NCI-H446 (cell line): ENCODE measurements at regions not wholly inside any gene's neighbourhood (a gene's known extent, or its start where the extent isn't known, plus 50 kb on each side); places are given as distances from the start of the nearest gene placed in this dataset.
"Not testable (repeated sequence)": the region's sequence is repeated elsewhere in the genome, so short reads cannot be mapped to it uniquely, and the experiment has no call there.

ENCODE experiments used
- DNase-seq, 2 experiments: peaks; one replicate each; lab custom pipeline; 2025; lab: John Stamatoyannopoulos, UW

GRCh38 chr1:166616206-166616605 is 223.1 kb upstream of the POGK start:
- no peak for DNase-seq

- DNase-seq = no peak
These were observed 212.6 kb upstream of the POGK start for GRCh38 chr1:166626711-166627110.

DNA sequence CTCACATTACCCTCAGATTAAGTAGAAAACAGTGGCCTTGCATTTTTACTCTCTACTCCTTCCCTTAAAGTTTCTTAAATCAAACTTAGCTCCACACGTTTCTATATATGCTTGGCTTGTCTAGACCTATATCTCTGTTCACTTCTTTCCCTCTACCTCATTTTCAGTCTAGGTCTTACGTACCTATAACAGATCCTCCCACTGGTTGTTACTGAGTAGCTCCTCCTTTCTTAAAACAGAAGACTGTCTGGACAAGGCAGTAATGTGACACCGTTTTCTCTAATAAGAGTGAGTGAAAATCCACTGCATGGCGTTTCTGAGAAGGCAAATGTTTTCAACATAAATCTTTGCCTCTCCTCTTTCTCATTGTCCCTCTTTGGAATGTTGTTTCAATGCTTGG is 211.7 kb upstream of the POGK start:
- DNase-seq = no peak

DNA sequence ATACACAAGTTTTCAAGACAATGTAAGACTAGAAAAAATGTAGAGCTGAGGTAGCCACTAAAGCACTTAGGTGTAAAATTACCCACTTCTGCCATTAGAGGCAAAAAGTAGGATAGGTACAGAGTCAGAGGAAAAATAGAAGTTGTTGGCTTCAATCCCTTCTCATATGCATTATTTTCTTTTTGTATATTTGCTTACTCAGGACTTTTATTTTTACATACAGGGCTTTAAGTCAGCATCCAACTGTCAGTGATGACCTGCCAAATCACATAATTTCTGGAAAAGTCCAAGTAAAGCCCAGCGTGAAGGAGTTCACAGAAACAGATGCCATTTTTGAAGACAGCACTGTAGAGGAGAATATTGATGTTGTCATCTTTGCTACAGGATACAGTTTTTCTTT is 211.0 kb upstream of the POGK start:
- no peak for DNase-seq

- DNase-seq = no peak
These were observed 209.3 kb upstream of the POGK start for GRCh38 chr1:166629946-166630345.

DNA sequence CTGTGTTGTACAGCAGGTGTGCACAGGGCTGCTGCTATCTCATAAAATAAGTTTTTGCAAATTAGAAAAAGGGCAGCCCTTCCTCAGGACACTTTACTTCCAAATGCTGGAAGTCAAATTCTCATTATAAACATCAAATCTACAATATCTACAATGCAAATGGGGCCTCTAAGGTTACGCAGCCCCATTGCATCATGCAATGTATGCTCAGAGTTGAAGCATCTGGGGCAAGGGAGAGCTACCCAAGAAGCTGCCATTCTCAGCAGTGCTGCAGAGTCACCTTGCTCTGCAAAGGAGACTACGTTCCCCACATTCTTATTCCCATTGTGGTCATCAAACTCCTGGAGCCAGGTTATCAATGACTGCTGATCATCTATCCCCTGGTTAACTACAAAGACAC is 208.9 kb upstream of the POGK start:
- DNase-seq = no peak

GRCh38 chr1:166638137-166638536 is 201.1 kb upstream of the POGK start:
- no peak for DNase-seq

GRCh38 chr1:166657228-166657627 is 182.0 kb upstream of the POGK start:
- not testable (repeated sequence) for DNase-seq

GRCh38 chr1:166666790-166667189 is 172.5 kb upstream of the POGK start:
- DNase-seq = not testable (repeated sequence)

DNA sequence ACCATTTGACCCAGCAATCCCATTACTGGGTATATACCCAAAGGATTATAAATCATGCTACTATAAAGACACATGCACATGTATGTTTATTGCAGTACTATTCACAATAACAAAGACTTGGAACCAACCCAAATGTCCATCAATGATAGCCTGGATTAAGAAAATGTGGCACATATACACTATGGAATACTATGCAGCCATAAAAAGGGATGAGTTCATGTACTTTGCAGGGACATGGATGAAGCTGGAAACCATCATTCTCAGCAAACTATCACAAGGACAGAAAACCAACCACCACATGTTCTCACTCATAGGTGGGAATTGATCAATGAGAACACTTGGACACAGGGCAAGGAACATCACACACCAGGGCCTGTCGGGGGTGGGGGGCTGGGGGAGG is 171.7 kb upstream of the POGK start:
- not testable (repeated sequence) for DNase-seq

- no peak for DNase-seq
These were observed 167.6 kb upstream of the POGK start for GRCh38 chr1:166671627-166672026.

- no peak for DNase-seq
These were observed 165.6 kb upstream of the POGK start for GRCh38 chr1:166673722-166674121.

DNA sequence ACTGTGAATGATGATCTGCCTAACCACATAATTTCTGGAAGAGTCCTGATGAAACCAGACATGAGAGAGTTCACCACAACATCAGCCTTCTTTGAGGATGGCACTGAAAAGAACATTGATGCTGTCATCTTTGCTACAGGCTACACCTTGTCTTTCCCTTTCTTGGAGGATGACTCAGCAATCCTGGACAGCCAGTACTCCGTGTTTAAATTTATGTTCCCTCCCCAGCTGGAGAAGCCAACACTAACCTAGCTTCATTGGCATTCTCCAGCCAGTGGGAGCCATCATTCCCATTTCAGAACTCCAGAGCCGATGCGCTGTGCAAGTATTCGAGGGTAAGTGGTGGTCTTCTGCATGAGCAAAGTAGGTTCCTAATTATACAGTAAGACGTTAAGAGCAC is 164.1 kb upstream of the POGK start:
- no peak for DNase-seq

- no peak for DNase-seq
These were observed 162.3 kb upstream of the POGK start for GRCh38 chr1:166676981-166677380.

- no peak for DNase-seq
These were observed 159.9 kb upstream of the POGK start for GRCh38 chr1:166679369-166679768.

DNA sequence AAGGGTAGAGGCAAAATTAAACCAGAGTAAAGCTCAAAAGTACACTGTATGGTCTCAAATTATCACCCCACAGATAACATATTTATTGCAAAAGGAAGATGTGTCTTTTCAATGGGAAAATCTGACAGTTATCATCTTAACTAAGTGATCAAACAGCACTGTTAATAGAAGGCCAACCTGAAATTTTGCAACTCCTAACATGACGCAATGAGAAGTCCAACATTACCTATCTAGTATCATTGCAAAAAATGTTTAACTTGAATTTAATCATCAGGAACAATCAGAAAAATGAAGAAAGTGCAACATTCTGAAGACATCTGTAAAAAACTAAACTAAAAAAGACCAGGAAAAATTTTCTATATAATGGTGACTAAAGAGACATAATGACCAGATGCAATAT is 156.7 kb upstream of the POGK start:
- no peak for DNase-seq

DNA sequence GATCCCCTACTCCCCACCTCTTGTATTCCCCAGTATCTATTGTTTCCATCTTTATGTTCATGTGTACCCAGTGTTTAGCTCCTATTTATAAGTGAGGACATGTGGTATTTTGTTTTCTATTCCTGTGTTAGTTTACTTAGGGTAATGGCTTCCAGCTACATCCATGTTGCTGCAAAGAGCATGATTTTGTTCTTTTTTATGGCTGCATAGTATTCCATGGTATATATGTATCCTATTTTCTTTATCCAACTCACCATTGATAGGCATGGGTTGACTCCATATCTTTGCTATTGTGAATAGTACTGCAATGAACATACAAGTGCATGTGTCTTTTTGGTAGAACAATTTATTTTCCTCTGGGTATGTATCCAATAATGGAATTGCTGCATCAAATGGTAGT is 154.6 kb upstream of the POGK start:
- DNase-seq = not testable (repeated sequence)

DNA sequence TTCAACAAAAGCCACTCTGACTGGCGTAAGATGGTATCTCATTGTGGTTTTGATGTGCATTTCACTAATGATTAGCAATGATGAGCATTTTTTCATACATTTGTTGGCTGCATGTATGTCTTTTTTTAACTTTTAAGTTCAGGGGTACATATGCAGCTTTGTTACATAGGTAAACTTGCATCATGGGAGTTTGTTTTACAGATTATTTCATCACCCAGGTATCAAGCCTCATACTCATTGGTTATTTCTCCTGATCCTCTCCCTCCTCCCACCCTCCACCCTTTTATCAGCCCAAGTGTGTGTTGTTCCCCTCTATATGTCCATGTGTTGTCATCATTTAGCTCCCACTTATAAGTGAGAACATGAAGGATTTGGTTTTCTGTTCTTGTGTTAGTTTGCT is 154.1 kb upstream of the POGK start:
- DNase-seq = no peak

DNA sequence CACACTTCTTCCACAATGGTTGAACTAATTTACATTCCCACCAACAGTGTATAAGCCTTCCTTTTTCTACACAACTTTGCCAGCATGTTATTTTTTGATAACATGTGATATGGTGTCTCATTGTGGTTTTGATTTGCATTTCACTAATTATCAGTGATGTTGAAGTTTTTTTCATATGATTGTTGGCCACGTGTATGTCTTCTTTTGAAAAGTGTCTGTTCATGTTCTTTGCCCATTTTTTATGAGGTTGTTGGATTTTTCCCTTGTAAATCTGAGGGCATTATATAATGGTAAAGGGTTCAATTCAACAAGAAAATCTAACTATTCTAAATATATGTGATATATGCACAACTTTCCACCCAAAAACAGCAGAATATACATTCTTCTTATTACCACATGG is 153.4 kb upstream of the POGK start:
- not testable (repeated sequence) for DNase-seq

- not testable (repeated sequence) for DNase-seq
These were observed 148.7 kb upstream of the POGK start for GRCh38 chr1:166690596-166690995.

DNA sequence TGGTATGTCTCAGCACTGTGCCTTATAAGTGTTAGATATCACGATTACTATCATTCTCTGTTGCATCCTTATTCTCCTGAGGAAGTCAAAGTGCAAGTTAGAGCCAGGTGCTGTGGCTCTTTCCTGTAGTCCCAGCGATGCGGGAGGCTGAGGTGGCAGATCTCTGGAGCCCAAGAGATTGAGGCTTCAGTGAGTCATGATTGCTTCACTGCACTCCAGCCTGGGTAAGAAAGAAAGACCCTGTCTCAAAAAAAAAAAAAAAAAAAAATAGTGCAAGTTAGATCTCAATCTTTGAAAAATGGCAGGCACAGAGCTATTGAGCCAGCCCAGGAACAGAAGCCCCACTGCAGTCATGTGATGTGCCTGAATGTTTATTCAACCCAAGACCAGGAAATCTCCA is 147.8 kb upstream of the POGK start:
- DNase-seq = no peak

DNA sequence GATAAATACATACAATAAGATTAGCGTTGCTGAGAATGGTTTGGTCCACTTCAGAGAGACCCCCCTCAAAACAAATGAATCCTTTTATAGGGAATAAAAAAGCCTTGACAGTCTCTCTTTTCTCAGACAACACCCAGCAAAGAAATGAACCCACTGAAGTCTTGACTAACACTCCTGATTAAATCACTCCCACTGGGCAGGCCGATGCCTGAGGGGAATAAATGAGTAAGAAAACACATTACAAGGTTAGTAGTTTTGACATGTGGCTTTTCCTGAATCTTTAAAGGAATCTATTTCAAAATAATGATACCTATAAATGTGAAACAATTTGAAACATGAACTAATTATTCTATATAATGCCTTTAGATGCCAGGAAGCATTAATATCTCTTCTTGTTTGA is 146.9 kb upstream of the POGK start:
- DNase-seq = no peak

DNA sequence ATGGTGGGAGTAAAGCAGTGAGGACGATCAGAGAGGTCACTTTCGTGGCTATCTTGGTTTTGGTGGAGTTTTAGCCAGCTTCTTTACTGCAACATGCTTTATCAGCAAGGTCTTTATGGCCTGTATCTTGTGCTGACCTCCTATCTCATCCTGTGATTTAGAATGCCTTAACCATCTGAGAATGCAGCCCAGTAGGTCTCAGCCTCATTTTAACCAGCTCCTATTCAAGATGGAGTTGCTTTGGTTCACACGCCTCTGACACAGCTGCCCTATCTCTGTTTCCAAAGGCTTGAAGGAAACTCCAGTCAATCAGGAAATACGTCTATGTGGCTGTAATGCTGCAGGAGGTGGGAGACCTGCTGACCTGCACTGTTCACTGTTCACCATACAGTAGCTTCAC is 146.1 kb upstream of the POGK start:
- no peak for DNase-seq

DNA sequence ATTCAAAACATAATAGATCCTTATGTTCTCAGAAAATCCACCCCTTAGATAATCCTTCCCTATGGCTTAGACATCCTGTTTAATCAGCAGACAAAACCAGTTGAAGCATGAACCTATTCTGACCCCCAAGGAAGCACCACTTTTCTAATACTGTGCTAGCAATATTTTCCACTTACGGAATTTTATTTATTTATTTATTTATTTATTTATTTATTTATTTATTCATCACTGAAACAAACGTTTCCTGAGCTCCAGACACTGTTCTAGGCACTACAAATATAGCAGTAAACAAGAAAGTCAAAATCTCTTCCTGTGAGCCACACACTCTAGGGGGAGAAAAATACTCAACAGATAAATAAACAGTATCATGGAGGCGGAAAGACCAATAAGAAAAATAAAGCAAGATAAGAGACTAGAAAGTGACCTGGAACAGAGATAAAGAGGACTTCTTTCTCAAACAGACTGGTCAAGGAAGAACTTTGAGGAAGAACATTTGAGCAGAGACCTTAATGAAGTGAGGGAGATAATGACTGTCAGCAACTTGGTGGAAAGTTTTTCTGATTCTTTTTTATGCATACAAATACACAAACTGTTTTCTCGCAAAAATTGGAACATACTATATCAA is 145.5 kb upstream of the POGK start:
- DNase-seq = no peak

DNA sequence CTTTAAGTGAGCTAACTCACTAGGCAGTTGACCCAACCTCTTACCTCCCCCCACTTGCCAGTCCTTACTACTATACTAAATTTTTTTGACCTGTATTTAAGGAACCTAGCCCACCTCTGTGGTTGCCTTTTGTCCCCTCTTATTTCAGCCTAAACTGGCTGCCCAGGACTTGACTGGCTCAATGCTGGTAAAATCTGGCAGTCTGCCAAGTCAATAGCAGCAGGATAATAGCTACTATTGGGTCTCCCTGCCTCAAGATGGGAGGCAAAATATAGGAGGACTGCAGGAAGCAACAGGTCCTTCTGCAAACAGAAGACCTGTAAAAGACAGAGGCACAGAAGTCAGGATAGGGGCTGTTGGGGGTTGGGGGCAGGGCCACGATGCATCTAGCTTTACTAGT is 144.2 kb upstream of the POGK start:
- DNase-seq = no peak
